Endothelial cell of umbilical vein (primary cell): ENCODE measurements at regions not wholly inside any gene's neighbourhood (a gene's known extent, or its start where the extent isn't known, plus 50 kb on each side); places are given as distances from the start of the nearest gene placed in this dataset.

Experiments
- BruUV-seq: library from RNA; stranded (reverse); fragments of 400-500 nt; replicated peaks from 2 replicates; lab custom pipeline; 2021; lab: Mats Ljungman, UMichigan
- CTCF ChIA-PET: fragments of 300-600, 350-600 bp; sonication (Branson Sonifier 250); formaldehyde crosslinking; loops from one replicate; lab custom pipeline; 2021; ENCODE audit warnings: antibody characterized with exemption, inconsistent platforms; lab: Charles Lee
- POLR2A ChIA-PET: fragments of 300-600, 350-600 bp; sonication (Branson Sonifier 250); formaldehyde crosslinking; loops from one replicate; lab custom pipeline; 2021; ENCODE audit warnings: antibody characterized with exemption, inconsistent platforms; lab: Charles Lee
- DNase-seq: peaks from one replicate; pipeline ENCODE4 v3.0.0-alpha.2; 2011; ENCODE audit warnings: low read depth, low spot score
- FAIRE-seq: peaks from 2 replicates; lab custom pipeline; 2011; peaks lifted over from hg19 to GRCh38; lab: Jason Lieb, UNC
- H2AFZ ChIP-seq: 2 replicates; pipeline ENCODE4 v1.6.0; 2012; ENCODE audit warnings: low read depth, low read length, control low read depth, inconsistent platforms
- H3K27ac ChIP-seq: 2 replicates; pipeline ENCODE4 v1.5.1; 2011; ENCODE audit warnings: low read depth, mild to moderate bottlenecking, control low read depth, low read length, moderate library complexity; ENCODE audit not compliant: insufficient read depth
- H3K27me3 ChIP-seq, 2 experiments: 2 replicates each; pipeline versions ENCODE4 v1.6.0 to v1.6.1; 2011; ENCODE audit warnings: low read length in 2 of 2, mixed read lengths in 1 of 2; ENCODE audit not compliant: control insufficient read depth in 2 of 2, insufficient read depth in 2 of 2
- H3K36me3 ChIP-seq, 2 experiments: 2 replicates in 1 of 2; 3 replicates in 1 of 2; pipeline ENCODE4 v1.5.1; 2011; ENCODE audit warnings: low read length in 2 of 2, mild to moderate bottlenecking in 1 of 2, moderate library complexity in 1 of 2; ENCODE audit not compliant: control insufficient read depth in 2 of 2, insufficient read depth in 2 of 2; ENCODE audit errors: extremely low read depth in 1 of 2
- H3K4me1 ChIP-seq: 3 replicates; pipeline ENCODE4 v1.5.1; 2011; ENCODE audit warnings: mild to moderate bottlenecking, low read length; ENCODE audit not compliant: control insufficient read depth, insufficient read depth; ENCODE audit errors: extremely low read depth
- H3K4me2 ChIP-seq: 2 replicates; pipeline ENCODE4 v1.6.1; 2011; ENCODE audit warnings: low read length, control low read depth, mixed read lengths; ENCODE audit not compliant: insufficient read depth
- H3K4me3 ChIP-seq, 3 experiments: fragments of 200-600 bp in 1 of 3; sonication (generic), shearing (Covaris generic) in 1 of 3; replicated peaks in 1 of 3; 2 replicates each; pipeline ENCODE4 v1.5.1; 2011 to 2016; ENCODE audit warnings: control low read depth in 3 of 3, low read length in 3 of 3, mild to moderate bottlenecking in 2 of 3, inconsistent platforms in 1 of 3, low read depth in 1 of 3, moderate library complexity in 1 of 3; ENCODE audit not compliant: insufficient read depth in 1 of 3
- H3K79me2 ChIP-seq: 2 replicates; pipeline ENCODE4 v1.6.0; 2012; ENCODE audit warnings: low read length, inconsistent platforms; ENCODE audit not compliant: control insufficient read depth, insufficient read depth
- H3K9ac ChIP-seq: replicated peaks from 2 replicates; pipeline ENCODE3; 2011; ENCODE audit warnings: low read length, control low read depth; ENCODE audit not compliant: insufficient read depth; ENCODE audit errors: extremely low read depth
- H3K9me1 ChIP-seq: replicated peaks from 3 replicates; pipeline ENCODE4 v1.6.0; 2011; ENCODE audit warnings: mild to moderate bottlenecking, low read length; ENCODE audit not compliant: control insufficient read depth, insufficient read depth; ENCODE audit errors: extremely low read depth
- H3K9me3 ChIP-seq: replicated peaks from 2 replicates; pipeline ENCODE4 v1.5.1; 2012; ENCODE audit warnings: low read length, inconsistent platforms; ENCODE audit not compliant: control insufficient read depth, insufficient read depth
- H4K20me1 ChIP-seq: replicated peaks from 2 replicates; pipeline ENCODE3; 2011; ENCODE audit warnings: mild to moderate bottlenecking, low read length; ENCODE audit not compliant: control insufficient read depth, insufficient read depth; ENCODE audit errors: extremely low read depth
- CTCF ChIP-seq, 2 donors: IDR thresholded peaks; 1 replicate in 1 of 2; 2 replicates in 1 of 2; pipeline ENCODE4 v1.5.1; 2011; ENCODE audit warnings: low read length in 2 of 2, mild to moderate bottlenecking in 2 of 2, moderate library complexity in 2 of 2, control low read depth in 1 of 2, inconsistent platforms in 1 of 2, low read depth in 1 of 2; ENCODE audit not compliant: insufficient read depth in 1 of 2; ENCODE audit errors: extremely low read depth in 1 of 2
- EZH2 ChIP-seq: IDR thresholded peaks from 2 replicates; pipeline ENCODE4 v1.6.1; 2012; ENCODE audit warnings: borderline replicate concordance, low read depth, mild to moderate bottlenecking, moderate library complexity, low read length, inconsistent platforms; ENCODE audit not compliant: severe bottlenecking
- FOS ChIP-seq: IDR thresholded peaks from 2 replicates; pipeline ENCODE4 v1.6.1; 2011; ENCODE audit warnings: mild to moderate bottlenecking, low read length, moderate library complexity, borderline replicate concordance; ENCODE audit not compliant: insufficient read depth
- GATA2 ChIP-seq: IDR thresholded peaks from 2 replicates; pipeline ENCODE4 v1.7.0; 2011; ENCODE audit warnings: low read depth, mild to moderate bottlenecking, moderate library complexity, mixed read lengths, low read length; ENCODE audit not compliant: insufficient read length, insufficient read depth
- JUN ChIP-seq: IDR thresholded peaks from 2 replicates; pipeline ENCODE4 v1.6.1; 2011; ENCODE audit warnings: borderline replicate concordance, low read depth; ENCODE audit not compliant: insufficient read length, insufficient read depth
- MYC ChIP-seq: IDR thresholded peaks from one replicate; pipeline ENCODE4 v1.6.1; 2011; ENCODE audit warnings: mild to moderate bottlenecking, low read depth, low read length
- POLR2A ChIP-seq: IDR thresholded peaks from 2 replicates; pipeline ENCODE4 v1.6.1; 2012; ENCODE audit warnings: low read depth, mild to moderate bottlenecking, control low read depth, low read length
- POLR2AphosphoS5 ChIP-seq: IDR thresholded peaks from 2 replicates; pipeline ENCODE4 v1.6.1; 2012; ENCODE audit warnings: low read depth, mild to moderate bottlenecking, control low read depth, low read length, moderate library complexity; ENCODE audit not compliant: insufficient read depth
- dilution Hi-C: fragments of 300-500 bp; cut with MboI; formaldehyde crosslinking; loops from one replicate; pipeline ENCODE4 v1.15.0; 2019; ENCODE audit warnings: low sequenced_read_pairs; ENCODE audit not compliant: extremely low pct_ligation_motif_present
- intact Hi-C: fragments of 100-400 bp; cut with micrococcal nuclease; formaldehyde crosslinking; loops from one replicate; pipeline ENCODE4 v1.10.0; 2022
- TF ChIP-seq, protein P1 (sequence below): IDR thresholded peaks from 2 replicates; pipeline ENCODE4 v1.6.1; 2011; ENCODE audit not compliant: insufficient read depth, insufficient read length

DNA sequence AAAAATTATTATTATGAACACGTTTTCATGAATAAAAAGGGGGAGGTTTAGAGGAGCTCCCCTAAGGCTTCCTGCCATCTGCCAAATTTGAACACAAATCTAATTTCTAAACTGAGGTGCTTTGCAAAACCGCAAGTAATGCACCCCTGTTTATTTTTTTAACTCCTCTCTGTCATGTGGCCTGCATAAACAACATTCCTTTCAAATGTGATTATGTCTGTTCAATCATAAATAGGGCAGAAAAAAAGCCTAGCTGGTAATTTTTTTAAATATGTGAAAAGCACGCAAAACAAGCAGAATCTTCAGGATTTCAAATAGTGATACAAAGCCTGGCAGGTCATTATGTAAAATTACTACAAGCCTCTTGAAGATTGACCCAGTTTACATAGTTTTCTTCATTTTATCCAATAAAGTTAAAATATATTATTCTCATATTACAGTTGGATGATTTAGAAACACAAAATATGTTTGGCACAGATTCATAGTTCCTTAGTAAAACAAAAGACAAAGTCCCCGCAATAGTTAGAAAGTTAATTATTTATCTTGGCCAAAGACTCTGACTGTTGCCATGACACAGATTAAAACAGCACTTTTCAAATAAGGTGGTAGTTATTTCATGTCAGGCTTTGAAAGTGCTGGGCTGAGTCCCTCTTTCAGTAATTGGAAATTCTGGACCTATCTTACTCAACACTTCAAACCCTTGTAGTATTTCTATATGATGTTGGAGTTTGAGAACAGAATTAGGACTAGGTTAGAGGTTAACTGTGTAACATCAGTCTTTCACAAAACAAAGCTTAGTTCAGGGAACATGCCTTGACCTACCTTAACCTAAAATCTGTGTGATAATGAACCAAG is 200.3 kb upstream of the MPPED2 start:
- no peaks in the 10 kb centered on the region for H3K9me3 ChIP-seq
- CTCF ChIA-PET: no interaction called here
- TF ChIP-seq GATA2 (no peak), CTCF (IDR thresholded peaks at IDR 0.05; ENCODE audit: extremely low read depth in 1 of 2, insufficient read depth in 1 of 2, low read depth in 1 of 2, low read length in 2 of 2) (no peak), EZH2 (no peak), POLR2A (no peak), JUN (no peak), MYC (no peak), POLR2AphosphoS5 (no peak), FOS (no peak)
- TF ChIP-seq, protein P1, sequence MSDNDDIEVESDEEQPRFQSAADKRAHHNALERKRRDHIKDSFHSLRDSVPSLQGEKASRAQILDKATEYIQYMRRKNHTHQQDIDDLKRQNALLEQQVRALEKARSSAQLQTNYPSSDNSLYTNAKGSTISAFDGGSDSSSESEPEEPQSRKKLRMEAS: no peak
- intact Hi-C loops (no loop called here), dilution Hi-C loops (no loop called here)
- H3K36me3 ChIP-seq: no peaks in the 10 kb centered on the region
- no peak overlapping the region for H2AFZ ChIP-seq
- DNase-seq (peak; percentile 49), FAIRE-seq (no peak)
- no peak overlapping the region for H3K27ac ChIP-seq
- H3K4me2 ChIP-seq: no peak overlapping the region
- H3K9me1 ChIP-seq: no peaks in the 10 kb centered on the region
- no peak overlapping the region for H3K9ac ChIP-seq
- no peaks in the 10 kb centered on the region for H4K20me1 ChIP-seq
- no peaks in the 10 kb centered on the region for H3K4me1 ChIP-seq
- no TSS peak for BruUV-seq
- no peak overlapping the region for H3K4me3 ChIP-seq
- H3K27me3 ChIP-seq: no peaks in the 10 kb centered on the region
- H3K79me2 ChIP-seq: no peaks in the 10 kb centered on the region
- POLR2A ChIA-PET: no interaction called here
